ENCODE measurements at regions not wholly inside any gene's neighbourhood (a gene's known extent, or its start where the extent isn't known, plus 50 kb on each side); places are given as distances from the start of the nearest gene placed in this dataset.

DNA sequence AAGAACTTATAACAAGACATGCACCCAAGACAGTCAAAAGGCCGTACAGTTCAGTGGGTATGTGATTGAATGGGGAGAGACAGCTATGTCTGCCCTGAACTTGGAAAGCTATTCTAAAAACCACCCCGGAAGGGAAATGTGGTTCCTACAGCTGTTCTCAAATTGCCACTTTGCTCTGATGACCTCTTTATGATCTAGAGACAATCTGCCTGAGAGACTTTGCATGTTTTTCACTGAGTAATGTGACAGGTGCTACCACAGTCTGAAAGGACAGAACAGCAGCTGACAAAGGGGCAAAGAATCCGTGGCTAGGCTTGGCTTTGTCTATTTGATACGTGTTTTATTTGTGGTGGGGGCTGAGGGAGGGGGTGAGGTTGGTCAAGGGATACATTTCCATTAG lies 148.3 kb upstream of the NPHP3 start:
- TF ChIP-seq CTCF (conservative IDR thresholded peaks at IDR 0.05; ENCODE audit: low read length) (no peak), EZH2phosphoT487 (IDR thresholded peaks at IDR 0.05; ENCODE audit: borderline replicate concordance) (no peak)
